AG10803 (cell line): ENCODE measurements at regions not wholly inside any gene's neighbourhood (a gene's known extent, or its start where the extent isn't known, plus 50 kb on each side); places are given as distances from the start of the nearest gene placed in this dataset.
"Not testable (repeated sequence)": the region's sequence is repeated elsewhere in the genome, so short reads cannot be mapped to it uniquely, and the experiment has no call there.

Source experiments
- DNase-seq: peaks from one replicate; pipeline ENCODE4 v3.0.0; 2010; ENCODE audit warnings: low read depth
- H3K4me3 ChIP-seq: 2 replicates; pipeline ENCODE4 v1.5.1; 2011; ENCODE audit warnings: mild to moderate bottlenecking, low read length, control low read depth
- TF ChIP-seq, protein P1 (sequence below): conservative IDR thresholded peaks from 2 replicates; pipeline ENCODE4 v1.5.1; 2011; ENCODE audit warnings: mild to moderate bottlenecking, low read length, control low read depth, inconsistent platforms

DNA sequence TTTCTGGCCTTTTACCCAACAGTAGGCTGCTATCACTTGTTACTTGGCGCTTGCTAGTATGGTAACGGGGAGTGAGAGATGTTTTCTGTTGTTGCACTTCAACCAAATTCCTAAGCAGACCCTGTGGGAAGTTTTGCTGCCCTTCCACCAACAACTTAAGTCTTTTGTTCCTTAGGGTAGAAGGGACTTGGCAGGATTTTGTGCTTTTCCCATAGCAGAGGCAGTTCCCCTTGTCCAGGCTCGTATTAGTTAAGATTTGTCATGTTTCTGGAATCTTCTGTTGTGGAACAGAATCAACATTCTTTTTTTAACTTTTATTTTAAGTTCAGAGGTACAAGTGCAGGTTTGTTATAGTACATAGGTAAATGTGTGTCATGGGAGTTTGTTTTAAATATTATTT is 73.2 kb upstream of the SGIP1 start:
- TF ChIP-seq, protein P1, sequence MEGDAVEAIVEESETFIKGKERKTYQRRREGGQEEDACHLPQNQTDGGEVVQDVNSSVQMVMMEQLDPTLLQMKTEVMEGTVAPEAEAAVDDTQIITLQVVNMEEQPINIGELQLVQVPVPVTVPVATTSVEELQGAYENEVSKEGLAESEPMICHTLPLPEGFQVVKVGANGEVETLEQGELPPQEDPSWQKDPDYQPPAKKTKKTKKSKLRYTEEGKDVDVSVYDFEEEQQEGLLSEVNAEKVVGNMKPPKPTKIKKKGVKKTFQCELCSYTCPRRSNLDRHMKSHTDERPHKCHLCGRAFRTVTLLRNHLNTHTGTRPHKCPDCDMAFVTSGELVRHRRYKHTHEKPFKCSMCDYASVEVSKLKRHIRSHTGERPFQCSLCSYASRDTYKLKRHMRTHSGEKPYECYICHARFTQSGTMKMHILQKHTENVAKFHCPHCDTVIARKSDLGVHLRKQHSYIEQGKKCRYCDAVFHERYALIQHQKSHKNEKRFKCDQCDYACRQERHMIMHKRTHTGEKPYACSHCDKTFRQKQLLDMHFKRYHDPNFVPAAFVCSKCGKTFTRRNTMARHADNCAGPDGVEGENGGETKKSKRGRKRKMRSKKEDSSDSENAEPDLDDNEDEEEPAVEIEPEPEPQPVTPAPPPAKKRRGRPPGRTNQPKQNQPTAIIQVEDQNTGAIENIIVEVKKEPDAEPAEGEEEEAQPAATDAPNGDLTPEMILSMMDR, result no peak
- H3K4me3 ChIP-seq, result no peak overlapping the region

DNA sequence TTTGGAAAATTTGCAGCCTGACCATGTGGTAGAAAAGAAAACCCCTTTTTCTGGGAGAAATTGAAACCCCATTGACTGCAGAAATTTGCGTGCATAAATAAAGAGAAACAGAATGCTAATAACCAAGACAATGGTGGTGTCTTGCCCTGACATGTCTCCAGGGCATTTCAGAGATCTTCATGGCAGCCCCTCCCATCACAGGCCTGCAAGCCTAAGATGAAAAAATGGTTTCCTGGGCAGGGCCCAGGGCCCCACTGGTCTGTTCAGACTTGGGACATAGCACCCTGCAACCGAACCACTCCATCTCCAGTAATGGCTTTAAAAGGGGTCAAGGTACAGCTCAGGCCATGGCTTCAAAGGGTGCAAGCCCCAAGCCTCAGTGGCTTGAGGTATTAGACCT is 71.6 kb upstream of the SGIP1 start:
- no peak overlapping the region for H3K4me3 ChIP-seq
- TF ChIP-seq, protein P1, result no peak
- no peak for DNase-seq

More for the DNA sequence above, 73.2 kb upstream of the SGIP1 start:
- DNase-seq, result no peak

DNA sequence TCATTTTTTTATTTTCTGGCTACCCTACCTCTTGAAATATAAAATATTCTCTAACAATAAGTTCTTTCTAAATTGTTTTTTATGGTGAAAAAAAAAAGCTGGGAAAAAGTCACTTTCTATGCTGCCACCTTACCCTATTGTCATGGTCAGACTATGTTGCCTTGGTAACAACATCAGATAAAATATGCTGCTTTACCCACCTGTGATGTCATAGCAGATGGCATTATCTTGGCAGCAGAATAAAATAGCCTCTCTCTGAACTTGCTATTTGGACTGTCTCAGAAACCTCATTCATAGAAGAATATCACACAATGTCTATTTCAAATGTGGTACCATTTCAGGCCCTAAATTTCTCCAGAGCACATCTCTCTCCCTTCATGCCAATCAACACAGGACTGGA is 69.6 kb upstream of the SGIP1 start:
- peak; percentile 41 for DNase-seq
- no peak overlapping the region for H3K4me3 ChIP-seq
- TF ChIP-seq, protein P1, result no peak

DNA sequence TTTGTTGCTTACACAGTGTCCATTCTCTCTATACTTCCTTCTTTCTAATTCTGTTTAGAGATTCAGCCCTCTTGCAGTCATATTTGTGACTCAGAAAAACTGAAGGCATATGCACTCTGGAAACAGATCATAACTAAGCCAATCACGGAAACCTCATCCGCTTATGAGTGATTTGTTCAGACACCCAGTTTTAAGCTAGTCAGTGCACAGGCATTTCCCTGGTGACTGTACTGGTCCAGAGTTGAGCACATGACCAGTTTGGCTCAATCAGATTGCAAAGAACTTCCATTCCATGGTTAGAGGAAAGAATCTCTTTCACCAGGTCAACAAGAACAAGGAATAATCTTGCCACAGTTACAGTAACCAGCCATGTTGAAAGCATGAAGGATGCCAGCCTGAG is 69.2 kb upstream of the SGIP1 start:
- TF ChIP-seq, protein P1, result no peak
- DNase-seq, result peak; percentile 99
- no peak overlapping the region for H3K4me3 ChIP-seq

DNA sequence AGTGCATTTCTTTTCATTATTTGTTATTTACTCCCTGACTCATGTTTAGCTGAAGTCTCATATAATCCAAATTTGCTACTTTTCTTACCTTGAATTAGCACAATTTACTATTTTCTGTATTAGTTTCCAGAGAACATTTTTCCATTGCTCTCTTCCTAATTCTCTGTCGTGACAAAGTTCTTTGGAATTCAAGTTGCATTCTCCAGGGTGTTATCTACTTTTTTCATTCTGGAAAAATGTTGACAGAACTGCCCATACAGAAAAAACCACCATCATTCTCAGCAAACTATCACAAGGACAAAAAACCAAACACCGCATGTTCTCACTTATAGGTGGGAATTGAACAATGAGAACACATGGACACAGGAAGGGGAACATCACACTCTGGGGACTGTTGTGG is 67.3 kb upstream of the SGIP1 start:
- peak; percentile 84 for DNase-seq
- H3K4me3 ChIP-seq, result not testable (repeated sequence)

DNA sequence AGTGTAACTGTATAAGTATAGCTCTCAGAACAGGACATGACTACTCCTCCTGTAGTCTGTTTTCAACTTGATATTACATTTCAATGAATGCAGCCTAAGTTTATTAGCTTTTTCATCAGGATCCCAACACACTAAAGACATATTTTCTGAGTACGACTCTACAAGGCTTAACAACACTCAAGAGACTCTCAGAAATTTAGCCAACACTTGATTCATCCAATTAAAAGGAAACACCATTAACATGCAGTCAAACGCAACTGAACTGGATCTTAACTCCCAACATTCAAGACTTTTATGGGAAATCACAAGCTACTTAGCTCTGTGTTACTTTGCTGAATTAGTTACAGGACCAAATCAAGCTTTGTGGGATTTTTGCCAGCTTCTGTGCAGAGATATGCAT is 65.2 kb upstream of the SGIP1 start:
- DNase-seq, result no peak
- TF ChIP-seq, protein P1, result no peak
- no peak overlapping the region for H3K4me3 ChIP-seq

DNA sequence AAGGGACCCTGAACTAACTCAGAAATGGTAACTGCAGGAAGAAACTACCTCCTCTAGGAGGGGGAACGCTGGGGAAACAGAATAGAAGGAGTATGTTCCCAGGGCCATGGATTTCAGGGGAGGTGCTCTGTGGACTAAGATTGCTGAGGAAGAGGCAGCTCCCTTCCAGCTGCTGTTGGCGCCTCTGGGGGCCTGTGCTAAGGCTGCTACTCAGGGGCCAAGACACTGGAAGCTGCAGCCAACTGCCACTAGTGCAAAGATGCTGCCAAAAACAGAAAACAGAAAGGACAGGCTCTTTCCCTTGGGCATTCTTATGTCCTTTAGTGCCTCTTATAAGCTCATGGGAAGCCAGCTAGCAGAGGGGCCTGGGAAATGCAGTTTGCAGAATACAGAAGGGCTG is 58.0 kb upstream of the SGIP1 start:
- no peak overlapping the region for H3K4me3 ChIP-seq
- TF ChIP-seq, protein P1, result no peak
- no peak for DNase-seq

DNA sequence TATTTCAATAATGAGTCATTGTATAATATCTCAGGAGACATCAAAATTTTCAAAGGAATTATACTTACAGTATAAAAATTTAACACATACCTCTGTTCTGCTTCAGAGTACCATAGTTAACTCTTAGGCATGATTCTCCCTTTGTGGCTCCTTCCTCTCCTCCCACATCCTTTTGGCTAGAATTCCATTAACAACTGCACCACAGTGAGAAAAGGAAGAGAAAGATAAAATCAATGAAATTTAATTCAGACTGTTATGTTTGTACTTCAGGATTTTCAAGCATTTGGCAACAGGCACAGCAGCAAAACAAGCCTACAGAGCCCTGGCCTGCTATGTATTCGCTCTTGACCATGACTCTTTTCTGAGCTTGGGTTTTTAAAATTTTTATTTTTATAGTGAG is 57.2 kb upstream of the SGIP1 start:
- peak; percentile 81 for DNase-seq
- H3K4me3 ChIP-seq, result no peak overlapping the region
- TF ChIP-seq, protein P1, result no peak
